LHCN-M2 (cell line): ENCODE measurements at regions not wholly inside any gene's neighbourhood (a gene's known extent, or its start where the extent isn't known, plus 50 kb on each side); places are given as distances from the start of the nearest gene placed in this dataset.

ENCODE experiments used
- DNase-seq: peaks from one replicate; pipeline ENCODE4 v3.0.0-alpha.2; 2012; ENCODE audit warnings: low read depth

- DNase-seq: no peak
These were observed 219.8 kb downstream of the ETS1 start for GRCh38 chr11:128367573-128367972.

- peak; percentile 60 for DNase-seq
These were observed 222.3 kb downstream of the ETS1 start for GRCh38 chr11:128365044-128365443.

- DNase-seq: peak; percentile 33
These were observed 225.8 kb downstream of the ETS1 start for GRCh38 chr11:128361451-128362020.

- DNase-seq: peak; percentile 64
These were observed 227.8 kb downstream of the ETS1 start for GRCh38 chr11:128359515-128359914.

- DNase-seq: no peak
These were observed 230.3 kb downstream of the ETS1 start for GRCh38 chr11:128357073-128357472.

- DNase-seq: no peak
These were observed 231.8 kb downstream of the ETS1 start for GRCh38 chr11:128355558-128355957.

- DNase-seq: no peak
These were observed 232.9 kb downstream of the ETS1 start for GRCh38 chr11:128354476-128354875.

- DNase-seq: no peak
These were observed 236.2 kb downstream of the ETS1 start for GRCh38 chr11:128351168-128351567.

GRCh38 chr11:128349650-128350299 is 237.6 kb downstream of the ETS1 start:
- no peak for DNase-seq

GRCh38 chr11:128346804-128347203 is 240.6 kb downstream of the ETS1 start:
- no peak for DNase-seq

GRCh38 chr11:128345316-128345715 is 242.0 kb downstream of the ETS1 start:
- no peak for DNase-seq

GRCh38 chr11:128343870-128344269 is 243.5 kb downstream of the ETS1 start:
- DNase-seq: no peak

- DNase-seq: no peak
These were observed 244.2 kb downstream of the ETS1 start for GRCh38 chr11:128343135-128343514.

- peak; percentile 44 for DNase-seq
These were observed 244.7 kb downstream of the ETS1 start for GRCh38 chr11:128342511-128343134.

- DNase-seq: no peak
These were observed 245.8 kb downstream of the ETS1 start for GRCh38 chr11:128341280-128342248.

GRCh38 chr11:128339792-128340191 is 247.6 kb downstream of the ETS1 start:
- DNase-seq: no peak

- no peak for DNase-seq
These were observed 248.5 kb downstream of the ETS1 start for GRCh38 chr11:128338811-128339210.

- DNase-seq: peak; percentile 68
These were observed 251.2 kb downstream of the ETS1 start for GRCh38 chr11:128336203-128336602.

GRCh38 chr11:128335729-128336128 is 251.6 kb downstream of the ETS1 start:
- DNase-seq: no peak

GRCh38 chr11:128334311-128335044 is 252.9 kb downstream of the ETS1 start:
- DNase-seq: no peak

GRCh38 chr11:128331317-128331716 is 256.0 kb downstream of the ETS1 start:
- no peak for DNase-seq
